ENCODE measurements at regions not wholly inside any gene's neighbourhood (a gene's known extent, or its start where the extent isn't known, plus 50 kb on each side); places are given as distances from the start of the nearest gene placed in this dataset.
A peak's percentile ranks its signal among the peaks of the same experiment; 100 is the strongest.
"Not testable (repeated sequence)": the region's sequence is repeated elsewhere in the genome, so short reads cannot be mapped to it uniquely, and the experiment has no call there.

DNA sequence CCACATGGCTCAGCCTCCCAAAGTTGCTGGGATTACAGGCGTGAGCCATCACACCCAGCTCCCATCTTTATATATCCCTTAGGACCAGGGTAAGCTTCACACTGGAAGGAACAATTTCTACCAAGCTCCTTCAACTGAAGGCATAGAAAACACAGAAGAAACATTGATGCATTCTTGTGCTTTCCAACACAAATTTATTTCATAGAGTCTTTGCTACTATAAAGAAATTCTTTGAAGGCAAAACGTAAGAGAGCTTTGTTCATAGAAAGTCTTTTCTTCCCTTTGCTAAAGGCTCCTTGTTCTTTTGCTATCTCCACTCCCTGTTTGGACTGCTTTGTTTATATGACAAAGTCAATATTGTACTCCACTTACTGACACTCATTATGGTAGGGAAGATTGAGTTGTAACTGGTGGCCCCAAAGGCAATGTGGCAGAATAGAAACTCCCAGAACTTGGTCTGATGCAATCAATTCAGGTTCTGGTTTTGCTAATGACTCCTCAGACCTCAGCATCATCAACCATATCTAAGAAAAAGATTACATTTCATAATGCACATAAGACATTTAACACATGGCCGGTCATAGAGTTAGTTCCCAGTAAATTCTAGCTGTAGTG is 97.4 kb upstream of the CLINT1 start:
- DNase-seq = no peak

GRCh38 chr5:157955541-157956172 is 96.7 kb upstream of the CLINT1 start:
- no peak for DNase-seq

DNA sequence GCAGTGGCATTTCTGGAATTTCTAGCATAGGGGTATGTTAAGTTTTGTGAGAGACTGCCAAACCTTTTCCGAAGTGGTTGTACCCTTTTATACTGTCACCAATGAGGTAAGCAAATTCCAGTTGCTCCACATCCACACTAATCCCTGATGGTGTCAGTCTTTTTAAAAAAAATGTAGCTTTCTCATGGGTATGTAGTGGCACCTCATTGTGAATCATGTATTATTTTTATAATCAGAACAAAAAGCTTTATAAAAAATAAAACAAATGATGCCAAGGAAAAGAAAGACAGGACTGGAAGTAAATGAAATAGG is 93.4 kb upstream of the CLINT1 start:
- DNase-seq = no peak

- no peak for DNase-seq
Observed at GRCh38 chr5:157951673-157952373, 92.9 kb upstream of the CLINT1 start.

DNA sequence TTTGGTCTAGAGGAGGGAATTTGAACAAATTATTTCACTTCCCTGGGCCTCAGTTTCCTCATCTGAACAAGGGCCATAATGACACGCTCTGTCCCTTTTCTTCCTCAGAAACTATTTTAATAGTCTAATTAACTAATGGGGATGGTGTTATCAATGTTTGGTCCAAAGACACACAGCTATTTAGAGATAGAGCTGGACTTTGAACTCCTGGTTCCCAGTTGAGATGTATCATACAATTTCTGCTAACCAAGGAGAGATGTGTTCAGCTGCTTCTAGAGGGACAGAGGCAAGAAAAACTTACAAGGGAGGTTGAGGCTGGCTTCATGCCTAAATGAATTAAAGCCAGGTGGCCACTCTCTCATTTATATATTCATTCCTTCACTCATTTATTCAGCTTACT is 90.6 kb upstream of the CLINT1 start:
- no peak for DNase-seq

GRCh38 chr5:157948738-157949410 is 89.9 kb upstream of the CLINT1 start:
- DNase-seq = peak; percentile 69

DNA sequence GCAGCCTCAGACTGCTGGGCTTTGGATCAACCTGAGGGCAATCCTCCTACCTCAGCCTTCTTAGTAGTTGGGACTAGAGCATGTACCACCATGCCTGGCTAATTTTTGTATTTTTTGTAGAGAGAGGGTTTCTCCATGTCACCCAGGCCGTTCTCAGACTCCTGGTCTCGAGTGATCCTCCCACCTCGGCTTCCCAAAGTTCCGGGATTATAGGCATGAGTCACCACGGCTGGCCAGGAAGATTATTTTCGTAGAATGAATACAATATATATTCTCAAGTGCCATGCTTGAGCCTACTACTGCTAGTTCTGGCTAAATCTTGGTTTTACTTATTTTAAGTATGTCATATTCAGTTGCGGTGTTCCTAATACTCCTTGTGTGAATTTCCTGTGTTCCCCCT is 88.2 kb upstream of the CLINT1 start:
- DNase-seq = no peak

- DNase-seq = not testable (repeated sequence)
Observed at GRCh38 chr5:157945822-157946221, 86.9 kb upstream of the CLINT1 start.

- no peak for DNase-seq
Observed at GRCh38 chr5:157944938-157945337, 86.0 kb upstream of the CLINT1 start.

GRCh38 chr5:157944077-157944633 is 85.2 kb upstream of the CLINT1 start:
- DNase-seq = no peak

DNA sequence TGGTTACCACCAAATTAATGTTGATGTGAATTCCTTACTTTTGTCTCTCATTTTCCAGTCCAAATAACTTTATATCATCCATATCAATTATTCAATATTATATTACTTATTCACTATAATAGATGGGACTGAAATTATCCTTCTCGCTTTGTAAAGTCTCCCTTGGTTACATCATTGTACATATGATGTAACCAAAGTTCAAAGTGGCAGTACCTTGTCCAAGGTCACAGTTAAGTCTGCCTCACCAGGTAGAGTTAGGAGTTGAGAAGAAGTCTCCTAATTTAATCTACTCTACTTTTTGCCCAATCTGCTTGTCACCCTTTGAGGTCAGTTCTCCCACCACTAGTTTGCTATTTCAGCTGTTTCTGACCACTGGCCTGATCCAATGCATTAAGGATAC is 83.7 kb upstream of the CLINT1 start:
- no peak for DNase-seq

DNA sequence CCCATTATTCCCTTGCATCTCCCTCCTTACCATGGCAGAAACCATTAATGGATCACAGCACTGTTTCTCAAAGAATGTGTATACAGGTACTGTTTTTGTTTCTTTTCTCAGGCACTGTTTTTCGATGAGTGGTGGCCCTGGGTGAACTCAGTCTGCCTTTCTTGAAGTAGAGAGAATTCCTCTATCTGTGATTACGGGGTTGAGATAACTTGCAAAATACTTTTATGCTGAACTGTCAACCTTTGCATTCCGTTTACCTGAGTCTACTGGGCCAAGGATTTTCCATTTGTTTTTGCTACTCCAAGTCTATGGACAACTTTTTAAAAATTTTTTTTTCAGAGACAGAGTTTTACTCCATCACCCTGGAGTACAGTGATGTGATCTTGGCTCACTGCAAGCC is 82.7 kb upstream of the CLINT1 start:
- no peak for DNase-seq

DNA sequence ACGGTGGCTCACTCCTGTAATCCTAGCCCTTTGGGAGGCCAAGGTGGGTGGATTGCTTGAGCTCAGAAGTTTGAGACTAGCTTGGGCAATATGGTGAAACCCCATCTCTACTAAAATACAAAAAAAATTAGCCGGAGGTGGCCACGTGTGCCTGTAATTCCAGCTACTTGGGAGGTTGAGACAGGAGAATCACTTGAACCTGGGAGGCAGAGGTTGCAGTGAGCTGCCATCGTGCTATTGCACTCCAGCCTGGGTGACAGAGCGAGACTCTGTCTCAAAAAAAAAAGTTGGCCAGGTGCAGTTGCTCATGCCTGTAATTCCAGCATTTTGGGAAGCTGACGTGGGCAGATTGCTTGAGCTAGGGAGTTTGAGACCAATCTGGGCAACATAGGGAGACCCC is 79.2 kb upstream of the CLINT1 start:
- DNase-seq = not testable (repeated sequence)

DNA sequence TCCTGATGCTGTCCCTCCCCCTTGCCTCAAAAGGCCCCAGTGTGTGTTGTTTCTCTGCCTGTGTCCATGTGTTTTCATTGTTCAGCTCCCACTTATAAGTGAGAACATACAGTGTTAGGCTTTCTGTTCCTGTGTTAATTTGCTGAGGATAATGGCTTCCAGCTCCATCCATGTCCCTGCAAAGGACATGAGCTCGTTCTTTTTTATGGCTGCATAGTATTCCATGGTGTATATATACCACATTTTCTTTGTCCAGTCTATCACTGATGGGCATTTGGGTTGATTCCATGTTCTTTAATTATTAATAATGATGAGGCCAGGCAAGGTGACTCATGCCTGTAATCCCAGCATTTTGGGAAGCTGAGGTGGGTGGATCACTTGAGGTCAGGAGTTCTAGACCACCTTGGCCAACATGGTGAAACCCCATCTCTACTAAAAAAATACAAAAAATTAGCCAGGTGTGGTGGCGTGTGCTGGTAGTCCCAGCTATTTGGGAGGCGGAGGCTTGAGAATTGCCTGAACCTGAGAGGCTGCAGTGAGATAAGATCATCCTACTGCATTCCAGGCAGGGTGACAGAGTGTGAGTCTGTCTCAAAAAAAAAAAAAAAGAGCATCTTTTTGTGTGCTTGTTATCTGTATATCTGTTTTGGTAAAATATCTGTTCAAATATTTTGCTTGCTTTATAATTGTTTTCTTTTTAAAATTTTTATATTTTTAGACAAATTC is 78.0 kb upstream of the CLINT1 start:
- not testable (repeated sequence) for DNase-seq

DNA sequence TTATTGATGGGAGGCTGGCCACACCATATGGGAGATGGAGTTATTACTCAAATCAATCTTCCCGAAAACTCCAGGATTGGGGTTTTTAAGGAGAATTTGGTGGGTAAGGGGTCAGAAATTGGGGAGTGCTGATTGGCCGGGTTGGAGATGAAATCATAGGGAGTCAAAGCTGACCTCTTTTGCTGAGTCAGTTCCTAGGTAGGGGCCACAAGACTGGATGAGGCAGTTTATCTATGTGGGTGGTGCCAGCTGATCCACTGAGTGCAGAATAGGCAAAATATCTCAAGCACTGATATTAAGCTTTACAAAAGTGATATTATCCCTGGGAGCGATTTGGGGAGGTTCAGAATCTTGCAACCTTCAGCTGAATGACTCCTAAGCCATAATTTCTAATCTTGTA is 75.7 kb upstream of the CLINT1 start:
- no peak for DNase-seq

DNA sequence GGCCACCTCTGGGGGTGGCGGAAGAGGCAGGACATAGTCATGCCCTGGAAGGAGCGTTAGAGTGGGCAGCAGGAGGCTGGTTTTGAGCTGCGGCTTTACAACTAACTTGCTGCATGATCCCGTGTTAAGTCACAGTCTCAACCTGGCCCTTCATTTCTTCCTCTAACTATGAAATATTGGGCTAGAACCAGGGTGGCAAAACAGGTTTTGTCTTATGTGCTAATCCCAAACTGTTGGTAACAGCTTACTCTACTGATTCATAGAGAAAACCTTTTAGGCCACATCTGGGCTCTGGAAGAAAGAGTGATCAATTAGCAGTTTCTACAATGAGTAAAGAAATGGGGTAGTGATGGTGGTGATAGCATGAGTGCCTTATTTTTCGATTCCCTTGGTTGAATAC is 74.1 kb upstream of the CLINT1 start:
- DNase-seq = no peak

DNA sequence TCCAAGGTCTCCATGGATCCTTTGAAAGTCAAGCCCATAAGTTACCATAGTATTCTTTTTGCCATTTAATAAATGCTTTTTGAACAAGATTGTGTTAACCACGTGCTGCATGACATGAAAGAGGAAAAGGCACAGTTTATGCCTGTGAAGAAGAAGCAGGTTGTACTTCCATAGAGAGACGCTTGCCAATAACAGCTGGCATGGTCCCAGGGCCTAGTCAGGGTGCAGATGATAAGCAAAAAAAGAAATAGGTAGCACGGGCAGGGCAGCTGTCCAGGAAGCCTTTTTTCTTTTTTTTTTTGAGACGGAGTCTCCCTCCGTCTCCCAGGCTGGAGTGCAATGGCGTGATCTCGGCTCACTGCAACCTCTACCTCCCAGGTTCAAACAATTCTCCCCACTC is 71.8 kb upstream of the CLINT1 start:
- no peak for DNase-seq

DNA sequence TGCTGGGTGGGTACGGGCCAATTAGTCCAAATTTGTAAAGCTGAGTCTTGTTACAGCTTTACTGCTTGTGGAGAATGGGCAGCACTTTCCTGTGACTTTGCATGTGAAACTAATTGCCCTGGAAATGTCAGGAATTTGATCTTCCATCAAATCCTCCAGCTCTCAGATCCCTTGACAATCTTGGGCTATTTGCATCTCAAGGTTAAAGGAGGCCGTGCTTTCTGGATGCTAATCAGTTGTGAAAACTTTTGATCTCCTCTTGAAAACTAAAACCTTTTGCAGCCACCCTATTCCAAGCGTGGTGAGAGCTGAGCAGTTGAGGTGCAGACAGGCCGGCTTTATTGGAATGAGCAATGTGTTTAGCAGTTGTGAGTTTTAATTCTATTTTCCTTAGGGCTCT is 68.0 kb upstream of the CLINT1 start:
- no peak for DNase-seq

GRCh38 chr5:157925786-157926671 is 67.1 kb upstream of the CLINT1 start:
- no peak for DNase-seq

GRCh38 chr5:157924931-157925729 is 66.2 kb upstream of the CLINT1 start:
- no peak for DNase-seq

- DNase-seq = no peak
Observed at GRCh38 chr5:157924490-157924889, 65.5 kb upstream of the CLINT1 start.
